Retinal pigment epithelial cell (primary cell): ENCODE measurements at regions not wholly inside any gene's neighbourhood (a gene's known extent, or its start where the extent isn't known, plus 50 kb on each side); places are given as distances from the start of the nearest gene placed in this dataset.
A peak's percentile ranks its signal among the peaks of the same experiment; 100 is the strongest.

Experiments used
- DNase-seq: peaks from one replicate; pipeline ENCODE4 v3.0.0-alpha.2; 2010; ENCODE audit warnings: low read depth
- H3K4me3 ChIP-seq: 2 replicates; pipeline ENCODE4 v1.5.1; 2011; ENCODE audit warnings: mild to moderate bottlenecking, low read length, control low read depth, moderate library complexity
- TF ChIP-seq, protein P1 (sequence below): conservative IDR thresholded peaks from 2 replicates; pipeline ENCODE4 v1.5.1; 2011; ENCODE audit warnings: low read depth, low read length, control low read depth, inconsistent platforms

DNA sequence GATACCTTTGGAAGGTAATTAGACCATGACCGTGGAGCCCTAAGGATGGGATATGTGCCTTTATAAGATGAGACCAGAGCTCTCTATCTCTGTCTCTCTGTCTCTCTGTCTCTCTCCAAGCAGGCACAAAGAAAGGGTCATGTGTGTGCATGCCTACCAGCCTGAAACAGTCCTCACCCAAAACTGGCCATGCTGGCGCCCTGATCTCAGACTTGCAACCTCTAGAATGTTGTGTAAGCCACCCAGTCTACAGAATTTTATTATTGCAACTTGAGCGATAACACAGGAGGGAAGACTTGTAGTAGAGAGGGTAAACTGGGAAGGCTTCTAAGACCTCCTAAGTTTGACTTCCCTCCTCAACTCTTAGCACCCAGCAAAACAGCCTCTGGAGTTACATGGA lies 124.1 kb upstream of the SERTAD2 start:
- TF ChIP-seq, protein P1, sequence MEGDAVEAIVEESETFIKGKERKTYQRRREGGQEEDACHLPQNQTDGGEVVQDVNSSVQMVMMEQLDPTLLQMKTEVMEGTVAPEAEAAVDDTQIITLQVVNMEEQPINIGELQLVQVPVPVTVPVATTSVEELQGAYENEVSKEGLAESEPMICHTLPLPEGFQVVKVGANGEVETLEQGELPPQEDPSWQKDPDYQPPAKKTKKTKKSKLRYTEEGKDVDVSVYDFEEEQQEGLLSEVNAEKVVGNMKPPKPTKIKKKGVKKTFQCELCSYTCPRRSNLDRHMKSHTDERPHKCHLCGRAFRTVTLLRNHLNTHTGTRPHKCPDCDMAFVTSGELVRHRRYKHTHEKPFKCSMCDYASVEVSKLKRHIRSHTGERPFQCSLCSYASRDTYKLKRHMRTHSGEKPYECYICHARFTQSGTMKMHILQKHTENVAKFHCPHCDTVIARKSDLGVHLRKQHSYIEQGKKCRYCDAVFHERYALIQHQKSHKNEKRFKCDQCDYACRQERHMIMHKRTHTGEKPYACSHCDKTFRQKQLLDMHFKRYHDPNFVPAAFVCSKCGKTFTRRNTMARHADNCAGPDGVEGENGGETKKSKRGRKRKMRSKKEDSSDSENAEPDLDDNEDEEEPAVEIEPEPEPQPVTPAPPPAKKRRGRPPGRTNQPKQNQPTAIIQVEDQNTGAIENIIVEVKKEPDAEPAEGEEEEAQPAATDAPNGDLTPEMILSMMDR = no peak
- DNase-seq = no peak
- H3K4me3 ChIP-seq = no peak overlapping the region

DNA sequence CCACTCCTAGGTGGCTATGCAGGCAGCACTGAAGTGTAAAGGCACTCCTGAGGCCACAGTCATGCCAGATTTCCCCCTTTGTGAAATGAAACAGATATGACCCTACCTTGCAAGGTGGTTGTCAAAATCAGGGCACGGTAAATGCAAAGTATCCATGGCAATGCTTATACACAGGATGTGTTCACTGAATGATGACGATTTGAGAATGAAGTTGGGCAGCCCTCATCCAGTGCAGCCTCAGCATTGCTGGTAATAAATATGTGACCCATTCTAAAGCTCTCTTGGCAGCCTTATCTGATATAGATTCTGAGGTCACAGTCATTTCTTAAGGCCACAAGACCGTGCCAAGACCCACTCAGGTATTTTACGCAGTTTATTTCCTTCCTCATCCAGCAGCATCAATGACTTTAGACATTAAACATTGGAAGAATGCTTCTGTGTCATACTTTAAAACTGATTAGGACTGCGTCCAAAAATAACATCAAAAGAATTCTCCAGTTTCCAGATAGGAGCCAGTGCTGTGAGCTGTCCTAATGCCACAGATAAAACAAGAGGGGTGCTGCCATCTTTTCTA lies 125.5 kb upstream of the SERTAD2 start:
- peak; percentile 78 for DNase-seq
- TF ChIP-seq, protein P1 = no peak

DNA sequence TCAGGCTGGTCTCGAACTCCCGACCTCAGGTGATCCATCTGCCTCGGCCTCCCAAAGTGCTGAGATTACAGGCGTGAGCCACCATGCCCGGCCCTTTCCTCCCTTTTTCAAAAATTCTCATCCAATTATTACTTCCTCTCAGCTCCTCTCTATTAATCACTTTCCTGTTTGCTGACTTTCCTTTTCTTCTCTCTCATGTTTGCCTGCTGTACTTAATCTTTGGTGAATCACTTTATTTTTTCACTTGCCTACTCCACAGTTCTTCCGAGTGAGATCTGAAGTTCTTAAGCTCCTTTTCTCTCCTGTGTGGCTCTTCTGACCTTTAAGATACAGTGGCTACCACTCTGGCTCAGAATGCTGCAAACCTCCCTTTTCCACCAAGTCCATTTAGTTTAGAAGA lies 126.3 kb upstream of the SERTAD2 start:
- H3K4me3 ChIP-seq = no peak overlapping the region
- no peak for DNase-seq
- TF ChIP-seq, protein P1 = no peak

More for the DNA sequence above, 125.5 kb upstream of the SERTAD2 start:
- H3K4me3 ChIP-seq = no peak overlapping the region

DNA sequence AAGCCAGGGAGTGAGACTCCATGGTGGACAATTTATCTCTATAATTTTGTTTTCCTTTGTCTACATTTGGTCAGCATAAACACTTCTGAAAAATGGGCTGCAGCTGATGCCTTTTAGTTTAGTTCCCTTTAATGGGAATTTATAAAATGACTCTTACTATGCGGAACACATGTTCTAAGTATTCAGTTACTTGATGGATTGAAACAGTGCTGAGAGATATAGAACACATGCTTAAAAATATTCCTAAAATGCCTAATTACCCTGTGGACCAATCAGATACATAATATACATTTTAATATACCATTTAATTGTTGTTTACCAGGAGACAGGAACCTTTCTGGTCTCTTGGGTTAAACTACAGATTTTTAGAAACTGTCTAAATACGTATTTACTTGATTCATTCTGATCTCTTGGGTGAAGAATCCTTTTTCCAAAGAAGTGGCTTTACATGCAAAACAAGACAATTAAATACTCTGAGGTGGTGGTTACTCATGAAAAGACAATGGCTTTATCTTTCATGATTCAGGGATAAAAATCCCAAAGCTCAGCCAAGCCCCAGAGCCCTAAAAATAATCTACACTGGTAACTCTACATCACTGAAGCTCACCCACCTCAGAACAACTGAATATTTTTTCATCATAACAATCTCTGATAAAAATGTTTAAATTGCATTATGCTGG lies 128.1 kb upstream of the SERTAD2 start:
- no peak overlapping the region for H3K4me3 ChIP-seq
- TF ChIP-seq, protein P1 = no peak
- DNase-seq = no peak

DNA sequence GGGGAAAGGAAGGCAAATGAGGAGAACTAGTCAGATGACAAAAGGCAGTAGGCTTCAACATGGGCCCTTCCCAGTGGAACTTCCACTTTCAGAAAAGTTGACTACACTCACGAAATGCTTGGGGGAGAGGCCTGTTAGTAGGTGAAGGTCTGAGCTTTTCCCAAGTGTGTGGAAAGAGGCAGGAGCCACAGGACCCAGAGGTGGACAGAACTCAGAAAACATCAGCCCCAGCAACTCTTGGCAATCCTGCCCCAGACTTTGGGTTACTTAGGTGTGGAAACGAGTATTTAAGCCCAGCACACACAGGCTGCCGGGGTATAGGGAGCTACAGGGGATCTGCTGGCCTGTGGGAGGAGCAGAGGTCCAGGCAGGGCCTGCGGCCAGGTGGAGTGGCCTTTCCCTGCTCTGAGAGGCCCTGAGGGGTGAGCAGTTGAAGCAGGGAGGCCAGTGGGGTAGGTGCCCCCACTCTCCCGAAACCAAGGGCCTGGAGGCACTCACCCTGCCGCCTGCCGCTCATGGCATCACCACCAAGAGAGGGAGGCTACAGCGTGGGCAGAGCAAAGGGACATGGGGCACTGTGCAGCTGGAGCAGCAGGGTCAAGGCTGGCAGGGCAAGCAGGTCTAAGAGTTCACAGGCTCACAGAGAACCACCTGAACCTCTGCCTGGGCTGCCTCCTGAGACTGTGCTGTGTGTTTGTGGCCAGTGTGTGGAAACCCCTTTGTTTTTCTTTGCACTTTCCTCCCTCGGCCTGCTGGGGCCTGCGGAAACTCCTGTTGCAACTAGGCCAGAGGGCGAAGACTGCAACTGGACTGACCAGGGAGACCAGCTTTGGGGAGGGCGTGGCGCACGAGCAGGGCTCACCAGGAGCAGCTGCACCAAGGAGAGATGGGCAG lies 130.7 kb upstream of the SERTAD2 start:
- no peak overlapping the region for H3K4me3 ChIP-seq
- DNase-seq = no peak
- TF ChIP-seq, protein P1 = no peak

DNA sequence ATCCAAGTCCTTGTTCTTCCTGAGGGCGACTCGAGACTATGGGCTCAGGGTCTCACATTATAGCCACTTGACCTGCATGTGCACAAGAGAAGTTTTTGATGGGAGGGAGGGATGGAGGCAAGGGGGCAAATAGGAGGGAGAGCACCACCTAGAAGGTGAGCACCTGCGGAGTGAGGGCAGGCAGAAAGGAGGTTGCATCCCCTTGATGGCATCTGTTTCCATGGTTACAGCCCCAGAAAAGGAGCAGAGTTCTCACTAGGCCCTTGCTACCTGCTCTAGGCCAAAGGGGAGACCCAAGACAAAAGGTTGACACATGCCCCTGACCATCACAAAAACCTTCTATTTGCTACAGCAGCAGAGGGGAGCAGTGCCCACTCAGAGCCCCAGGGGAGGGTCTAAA lies 131.5 kb upstream of the SERTAD2 start:
- no peak overlapping the region for H3K4me3 ChIP-seq
- no peak for DNase-seq
- TF ChIP-seq, protein P1 = no peak
